ENCODE measurements at regions not wholly inside any gene's neighbourhood (a gene's known extent, or its start where the extent isn't known, plus 50 kb on each side); places are given as distances from the start of the nearest gene placed in this dataset.

- TF ChIP-seq POLR2AphosphoS5 (IDR thresholded peaks at IDR 0.05; ENCODE audit: low read depth, low read length) (no peak), POLR2A (IDR thresholded peaks at IDR 0.05; ENCODE audit: low read depth, low read length) (no peak)
These were observed 597.6 kb downstream of the MATN1 start for GRCh38 chr1:30125821-30126170.
